ENCODE measurements at regions not wholly inside any gene's neighbourhood (a gene's known extent, or its start where the extent isn't known, plus 50 kb on each side); places are given as distances from the start of the nearest gene placed in this dataset.

DNA sequence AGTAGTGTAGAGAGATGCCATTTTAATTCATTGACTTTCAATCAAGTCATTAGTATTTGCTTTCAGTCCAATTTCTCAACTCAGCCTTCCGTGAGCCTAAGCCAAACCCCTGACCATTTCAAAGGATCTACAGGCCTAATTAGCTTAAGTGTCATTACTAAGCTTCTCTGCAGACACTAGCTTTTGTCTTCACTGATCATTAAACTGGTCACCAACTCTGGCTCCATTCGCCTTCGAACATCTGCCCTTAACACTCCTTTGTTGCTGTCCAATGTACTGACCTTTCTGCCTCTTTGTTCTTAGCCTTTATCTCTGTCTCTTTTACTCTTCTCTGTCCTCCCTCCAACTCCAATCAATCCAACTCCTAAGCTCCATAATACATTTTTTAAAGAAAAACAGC is 299.3 kb downstream of the DIRAS2 start:
- no peaks in the 10 kb centered on the region for H3F3A ChIP-seq (ENCODE audit: insufficient read depth, low read length, poor library complexity, severe bottlenecking)
- no peaks in the 10 kb centered on the region for H4K20me1 ChIP-seq (ENCODE audit: insufficient read depth)
- TF ChIP-seq, protein P1, sequence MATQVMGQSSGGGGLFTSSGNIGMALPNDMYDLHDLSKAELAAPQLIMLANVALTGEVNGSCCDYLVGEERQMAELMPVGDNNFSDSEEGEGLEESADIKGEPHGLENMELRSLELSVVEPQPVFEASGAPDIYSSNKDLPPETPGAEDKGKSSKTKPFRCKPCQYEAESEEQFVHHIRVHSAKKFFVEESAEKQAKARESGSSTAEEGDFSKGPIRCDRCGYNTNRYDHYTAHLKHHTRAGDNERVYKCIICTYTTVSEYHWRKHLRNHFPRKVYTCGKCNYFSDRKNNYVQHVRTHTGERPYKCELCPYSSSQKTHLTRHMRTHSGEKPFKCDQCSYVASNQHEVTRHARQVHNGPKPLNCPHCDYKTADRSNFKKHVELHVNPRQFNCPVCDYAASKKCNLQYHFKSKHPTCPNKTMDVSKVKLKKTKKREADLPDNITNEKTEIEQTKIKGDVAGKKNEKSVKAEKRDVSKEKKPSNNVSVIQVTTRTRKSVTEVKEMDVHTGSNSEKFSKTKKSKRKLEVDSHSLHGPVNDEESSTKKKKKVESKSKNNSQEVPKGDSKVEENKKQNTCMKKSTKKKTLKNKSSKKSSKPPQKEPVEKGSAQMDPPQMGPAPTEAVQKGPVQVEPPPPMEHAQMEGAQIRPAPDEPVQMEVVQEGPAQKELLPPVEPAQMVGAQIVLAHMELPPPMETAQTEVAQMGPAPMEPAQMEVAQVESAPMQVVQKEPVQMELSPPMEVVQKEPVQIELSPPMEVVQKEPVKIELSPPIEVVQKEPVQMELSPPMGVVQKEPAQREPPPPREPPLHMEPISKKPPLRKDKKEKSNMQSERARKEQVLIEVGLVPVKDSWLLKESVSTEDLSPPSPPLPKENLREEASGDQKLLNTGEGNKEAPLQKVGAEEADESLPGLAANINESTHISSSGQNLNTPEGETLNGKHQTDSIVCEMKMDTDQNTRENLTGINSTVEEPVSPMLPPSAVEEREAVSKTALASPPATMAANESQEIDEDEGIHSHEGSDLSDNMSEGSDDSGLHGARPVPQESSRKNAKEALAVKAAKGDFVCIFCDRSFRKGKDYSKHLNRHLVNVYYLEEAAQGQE (IDR thresholded peaks at IDR 0.05; ENCODE audit: borderline replicate concordance) = no peak
- TF ChIP-seq, protein P2, sequence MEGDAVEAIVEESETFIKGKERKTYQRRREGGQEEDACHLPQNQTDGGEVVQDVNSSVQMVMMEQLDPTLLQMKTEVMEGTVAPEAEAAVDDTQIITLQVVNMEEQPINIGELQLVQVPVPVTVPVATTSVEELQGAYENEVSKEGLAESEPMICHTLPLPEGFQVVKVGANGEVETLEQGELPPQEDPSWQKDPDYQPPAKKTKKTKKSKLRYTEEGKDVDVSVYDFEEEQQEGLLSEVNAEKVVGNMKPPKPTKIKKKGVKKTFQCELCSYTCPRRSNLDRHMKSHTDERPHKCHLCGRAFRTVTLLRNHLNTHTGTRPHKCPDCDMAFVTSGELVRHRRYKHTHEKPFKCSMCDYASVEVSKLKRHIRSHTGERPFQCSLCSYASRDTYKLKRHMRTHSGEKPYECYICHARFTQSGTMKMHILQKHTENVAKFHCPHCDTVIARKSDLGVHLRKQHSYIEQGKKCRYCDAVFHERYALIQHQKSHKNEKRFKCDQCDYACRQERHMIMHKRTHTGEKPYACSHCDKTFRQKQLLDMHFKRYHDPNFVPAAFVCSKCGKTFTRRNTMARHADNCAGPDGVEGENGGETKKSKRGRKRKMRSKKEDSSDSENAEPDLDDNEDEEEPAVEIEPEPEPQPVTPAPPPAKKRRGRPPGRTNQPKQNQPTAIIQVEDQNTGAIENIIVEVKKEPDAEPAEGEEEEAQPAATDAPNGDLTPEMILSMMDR (IDR thresholded peaks at IDR 0.05; ENCODE audit: poor library complexity, severe bottlenecking) = no peak
- no peak for TF ChIP-seq EZH2 (IDR thresholded peaks at IDR 0.05; ENCODE audit: borderline replicate concordance, insufficient read depth, low read length, poor library complexity, severe bottlenecking)
- TF ChIP-seq TAF1 (IDR thresholded peaks at IDR 0.05; ENCODE audit: low read depth) = no peak
- no peak for TF ChIP-seq POLR2AphosphoS5 (IDR thresholded peaks at IDR 0.05)
- no peak for TF ChIP-seq SMC3 (conservative IDR thresholded peaks at IDR 0.05; ENCODE audit: poor library complexity)
- no peak for TF ChIP-seq RAD21 (conservative IDR thresholded peaks at IDR 0.05)
- no peak for TF ChIP-seq MXI1 (conservative IDR thresholded peaks at IDR 0.05; ENCODE audit: poor library complexity, severe bottlenecking)
- TF ChIP-seq EP300 (conservative IDR thresholded peaks at IDR 0.05; ENCODE audit: poor library complexity, severe bottlenecking) = no peak
- H3K27me3 ChIP-seq (ENCODE audit: insufficient read depth, low read depth, low read length) = no peaks in the 10 kb centered on the region
- no peak overlapping the region for H3K9ac ChIP-seq (ENCODE audit: low read length)
- no peak overlapping the region for H3K4me3 ChIP-seq (ENCODE audit: low read length)
- H3K79me2 ChIP-seq (replicated peaks; ENCODE audit: insufficient read depth, low read length) = no peaks in the 10 kb centered on the region
- H3K27ac ChIP-seq (ENCODE audit: low read length) = no peak overlapping the region
- H3K4me2 ChIP-seq (ENCODE audit: low read length) = no peak overlapping the region
- H3K36me3 ChIP-seq (ENCODE audit: insufficient read depth, low read length) = no peaks in the 10 kb centered on the region
- H2AFZ ChIP-seq (ENCODE audit: low read depth, low read length) = no peak overlapping the region
- H3K9me2 ChIP-seq (ENCODE audit: insufficient read depth, low read length) = no peaks in the 10 kb centered on the region
- no peaks in the 10 kb centered on the region for H3K9me3 ChIP-seq (ENCODE audit: low read length)

GRCh38 chr9:90343991-90344390 is 298.6 kb downstream of the DIRAS2 start:
- Histone ChIP-seq H3K4me3 (ENCODE audit: low read length) (no peak overlapping the region), H3K9me2 (ENCODE audit: insufficient read depth, low read length) (no peaks in the 10 kb centered on the region), H3K36me3 (ENCODE audit: insufficient read depth, low read length) (no peaks in the 10 kb centered on the region), H3K27ac (ENCODE audit: low read length) (no peak overlapping the region), H2AFZ (ENCODE audit: low read depth, low read length) (no peak overlapping the region), H3K4me2 (ENCODE audit: low read length) (no peak overlapping the region), H3K9me3 (ENCODE audit: low read length) (no peaks in the 10 kb centered on the region), H4K20me1 (ENCODE audit: insufficient read depth) (no peaks in the 10 kb centered on the region), H3K79me2 (replicated peaks; ENCODE audit: insufficient read depth, low read length) (no peaks in the 10 kb centered on the region), H3K9ac (ENCODE audit: low read length) (no peak overlapping the region), H3K27me3 (ENCODE audit: insufficient read depth, low read depth, low read length) (no peaks in the 10 kb centered on the region), H3F3A (ENCODE audit: insufficient read depth, low read length, poor library complexity, severe bottlenecking) (no peaks in the 10 kb centered on the region)
- TF ChIP-seq, protein P2 (IDR thresholded peaks at IDR 0.05; ENCODE audit: poor library complexity, severe bottlenecking) = no peak
- no peak for TF ChIP-seq TAF1 (IDR thresholded peaks at IDR 0.05; ENCODE audit: low read depth)
- TF ChIP-seq MXI1 (conservative IDR thresholded peaks at IDR 0.05; ENCODE audit: poor library complexity, severe bottlenecking) = no peak
